ENCODE measurements at regions not wholly inside any gene's neighbourhood (a gene's known extent, or its start where the extent isn't known, plus 50 kb on each side); places are given as distances from the start of the nearest gene placed in this dataset.

GRCh38 chr12:85352016-85352415 is 72.0 kb downstream of the ALX1 start:
- DNase-seq = no peak

- DNase-seq = no peak
These were observed 76.8 kb downstream of the ALX1 start for GRCh38 chr12:85356596-85357385.

- no peak for DNase-seq
These were observed 77.6 kb downstream of the ALX1 start for GRCh38 chr12:85357609-85358008.

- no peak for DNase-seq
These were observed 78.7 kb downstream of the ALX1 start for GRCh38 chr12:85358715-85359114.

GRCh38 chr12:85363382-85364190 is 83.6 kb downstream of the ALX1 start:
- no peak for DNase-seq

- no peak for DNase-seq
These were observed 87.9 kb downstream of the ALX1 start for GRCh38 chr12:85367936-85368335.

- peak in 1 of 2 experiments; percentile 19 for DNase-seq
These were observed 89.5 kb downstream of the ALX1 start for GRCh38 chr12:85369365-85370154.

- DNase-seq = no peak
These were observed 93.0 kb downstream of the ALX1 start for GRCh38 chr12:85373045-85373444.

- no peak for DNase-seq
These were observed 95.0 kb downstream of the ALX1 start for GRCh38 chr12:85374981-85375380.

- DNase-seq = no peak
These were observed 105.4 kb downstream of the ALX1 start for GRCh38 chr12:85385406-85385805.

- DNase-seq = no peak
These were observed 110.2 kb downstream of the ALX1 start for GRCh38 chr12:85390266-85390665.

- DNase-seq = no peak
These were observed 112.5 kb downstream of the ALX1 start for GRCh38 chr12:85392508-85392907.

- DNase-seq = no peak
These were observed 113.6 kb downstream of the ALX1 start for GRCh38 chr12:85393606-85394005.

GRCh38 chr12:85394065-85394464 is 114.0 kb downstream of the ALX1 start:
- no peak for DNase-seq

- DNase-seq = no peak
These were observed 114.8 kb downstream of the ALX1 start for GRCh38 chr12:85394809-85395208.

GRCh38 chr12:85405262-85405661 is 125.2 kb downstream of the ALX1 start:
- DNase-seq = no peak

- no peak for DNase-seq
These were observed 125.9 kb downstream of the ALX1 start for GRCh38 chr12:85405781-85406522.

- DNase-seq = no peak
These were observed 133.2 kb downstream of the ALX1 start for GRCh38 chr12:85413266-85413665.

GRCh38 chr12:85422762-85423161 is 142.7 kb downstream of the ALX1 start:
- no peak for DNase-seq

GRCh38 chr12:85423947-85424346 is 143.9 kb downstream of the ALX1 start:
- DNase-seq = no peak

- DNase-seq = no peak
These were observed 144.7 kb downstream of the ALX1 start for GRCh38 chr12:85424581-85425348.

GRCh38 chr12:85425349-85425612 is 145.3 kb downstream of the ALX1 start:
- no peak for DNase-seq

Data from NCI-H187 (cell line).